SK-N-SH (cell line): ENCODE measurements at regions not wholly inside any gene's neighbourhood (a gene's known extent, or its start where the extent isn't known, plus 50 kb on each side); places are given as distances from the start of the nearest gene placed in this dataset.

Experiments used
- CTCF ChIA-PET: fragments of 300-600, 350-600 bp; formaldehyde crosslinking; extraction: SDS; loops from one replicate; lab custom pipeline; 2021; lab: Yijun Ruan, JAX
- POLR2A ChIA-PET: fragments of 350-600 bp; sonication (Branson Sonifier 250); formaldehyde crosslinking; extraction: SDS; loops from one replicate; lab custom pipeline; 2020; ENCODE audit warnings: antibody characterized with exemption, inconsistent platforms; lab: Yijun Ruan, JAX
- DNase-seq: peaks from one replicate; pipeline ENCODE4 v3.0.0; 2012
- H2AFZ ChIP-seq: fragments of 200-600 bp; sonication (generic); 2 replicates; pipeline ENCODE4 v1.8.1; 2016; ENCODE audit warnings: antibody characterized with exemption, mild to moderate bottlenecking, low read depth
- H3F3A ChIP-seq: fragments of 200-600 bp; sonication (generic); replicated peaks from 2 replicates; pipeline ENCODE3; 2016; ENCODE audit warnings: antibody characterized with exemption, mild to moderate bottlenecking; ENCODE audit not compliant: insufficient read depth
- H3K27ac ChIP-seq, 2 experiments: fragments of 200-500 bp in 1 of 2; fragments of 200-600 bp in 1 of 2; sonication (Bioruptor generic) in 1 of 2; sonication (generic), shearing (Covaris generic) in 1 of 2; 2 replicates each; pipeline versions ENCODE4 v1.5.1 to v1.6.1; 2014 to 2016; ENCODE audit warnings: low read depth in 2 of 2, inconsistent platforms in 1 of 2, low read length in 1 of 2, mild to moderate bottlenecking in 1 of 2, mixed read lengths in 1 of 2
- H3K27me3 ChIP-seq: fragments of 200-600 bp; sonication (generic), shearing (Covaris generic); 2 replicates; pipeline ENCODE4 v1.6.1; 2016; ENCODE audit warnings: mixed run types; ENCODE audit not compliant: insufficient read depth
- H3K36me3 ChIP-seq, 2 experiments: fragments of 200-500 bp in 1 of 2; fragments of 200-600 bp in 1 of 2; sonication (Bioruptor generic) in 1 of 2; sonication (generic) in 1 of 2; replicated peaks in 1 of 2; 2 replicates each; pipeline versions ENCODE3 to v1.5.1; 2014 to 2016; ENCODE audit warnings: low read length in 1 of 2, mild to moderate bottlenecking in 1 of 2; ENCODE audit not compliant: insufficient read depth in 2 of 2, control insufficient read depth in 1 of 2
- H3K4me1 ChIP-seq, 2 experiments: fragments of 200-500 bp in 1 of 2; fragments of 200-600 bp in 1 of 2; sonication (Bioruptor generic) in 1 of 2; sonication (generic), shearing (Covaris generic) in 1 of 2; 2 replicates each; pipeline versions ENCODE4 v1.5.1 to v1.6.1; 2014 to 2016; ENCODE audit warnings: low read depth in 1 of 2, low read length in 1 of 2, mixed run types in 1 of 2; ENCODE audit not compliant: insufficient read depth in 2 of 2, control insufficient read depth in 1 of 2
- H3K4me2 ChIP-seq: fragments of 200-600 bp; sonication (generic), shearing (Covaris generic); 2 replicates; pipeline ENCODE4 v1.6.1; 2017; ENCODE audit warnings: mixed run types
- H3K4me3 ChIP-seq, 2 experiments: fragments of 200-500 bp in 1 of 2; fragments of 200-600 bp in 1 of 2; sonication (Bioruptor generic) in 1 of 2; sonication (generic), shearing (Covaris generic) in 1 of 2; 2 replicates each; pipeline versions ENCODE4 v1.5.1 to v1.8.1; 2014 to 2016; ENCODE audit warnings: low read depth in 2 of 2, inconsistent platforms in 1 of 2, low read length in 1 of 2, mild to moderate bottlenecking in 1 of 2, mixed read lengths in 1 of 2, moderate library complexity in 1 of 2
- H3K79me2 ChIP-seq: fragments of 200-600 bp; sonication (generic); 2 replicates; pipeline ENCODE4 v1.8.1; 2017; ENCODE audit warnings: mild to moderate bottlenecking; ENCODE audit not compliant: insufficient read depth
- H3K9ac ChIP-seq: fragments of 200-600 bp; sonication (generic); 2 replicates; pipeline ENCODE4 v1.6.1; 2017; ENCODE audit warnings: mixed run types
- H3K9me2 ChIP-seq: fragments of 200-600 bp; sonication (generic); 2 replicates; pipeline ENCODE4 v1.6.1; 2017; ENCODE audit warnings: mixed run types
- H3K9me3 ChIP-seq: fragments of 200-600 bp; sonication (generic); 2 replicates; pipeline ENCODE4 v1.6.1; 2017; ENCODE audit warnings: mixed run types, mild to moderate bottlenecking, moderate library complexity
- H4K20me1 ChIP-seq: fragments of 200-600 bp; sonication (generic); 2 replicates; pipeline ENCODE4 v1.6.1; 2017; ENCODE audit warnings: mild to moderate bottlenecking, mixed run types; ENCODE audit not compliant: insufficient read depth
- CHD2 ChIP-seq: fragments of 150-350 bp; IDR thresholded peaks from 2 replicates; pipeline ENCODE4 v1.6.1; 2018; ENCODE audit warnings: low read length; ENCODE audit not compliant: partially characterized antibody
- ELF1 ChIP-seq: IDR thresholded peaks from 2 replicates; pipeline ENCODE4 v1.4.0; 2012
- EP300 ChIP-seq, 2 experiments: IDR thresholded peaks; 2 replicates each; pipeline versions ENCODE4 v1.4.0 to v1.6.1; 2012; ENCODE audit warnings: borderline replicate concordance in 1 of 2, low read depth in 1 of 2, low read length in 1 of 2
- FOSL2 ChIP-seq: IDR thresholded peaks from 2 replicates; pipeline ENCODE4 v1.4.0; 2012; ENCODE audit warnings: low read depth, mild to moderate bottlenecking, moderate library complexity, borderline replicate concordance
- FOXJ3 ChIP-seq: sonication (generic); formaldehyde crosslinking; IDR thresholded peaks from 2 replicates; pipeline ENCODE4 v1.5.1; 2020; ENCODE audit warnings: mild to moderate bottlenecking, missing genetic modification reagents
- FOXM1 ChIP-seq: IDR thresholded peaks from 2 replicates; pipeline ENCODE4 v1.4.0; 2012; ENCODE audit warnings: low read depth, mild to moderate bottlenecking
- GABPA ChIP-seq: IDR thresholded peaks from 2 replicates; pipeline ENCODE4 v1.4.0; 2012; ENCODE audit warnings: low read depth, mild to moderate bottlenecking
- MXI1 ChIP-seq: IDR thresholded peaks from 2 replicates; pipeline ENCODE4 v1.6.1; 2012; ENCODE audit warnings: mild to moderate bottlenecking, low read depth, low read length, improper control_type of control experiment
- NRF1 ChIP-seq: IDR thresholded peaks from 2 replicates; pipeline ENCODE4 v1.6.1; 2012; ENCODE audit warnings: low read depth, mild to moderate bottlenecking, low read length
- POLR2AphosphoS5 ChIP-seq: IDR thresholded peaks from 2 replicates; pipeline ENCODE4 v1.6.1; 2012; ENCODE audit warnings: low read depth, low read length
- RAD21 ChIP-seq: IDR thresholded peaks from 2 replicates; pipeline ENCODE4 v1.6.1; 2012; ENCODE audit warnings: mild to moderate bottlenecking, low read length
- RFX5 ChIP-seq: IDR thresholded peaks from 2 replicates; pipeline ENCODE4 v1.6.1; 2012; ENCODE audit warnings: mild to moderate bottlenecking, improper control_type of control experiment, low read length
- SIN3A ChIP-seq: IDR thresholded peaks from 2 replicates; pipeline ENCODE4 v1.6.1; 2012; ENCODE audit warnings: low read depth, mild to moderate bottlenecking, low read length, moderate library complexity, borderline replicate concordance
- SMC3 ChIP-seq: IDR thresholded peaks from 2 replicates; pipeline ENCODE4 v1.6.1; 2012; ENCODE audit warnings: low read depth, low read length, improper control_type of control experiment
- TEAD4 ChIP-seq: IDR thresholded peaks from 2 replicates; pipeline ENCODE4 v1.4.0; 2012; ENCODE audit warnings: mild to moderate bottlenecking, borderline replicate concordance; ENCODE audit not compliant: insufficient read depth
- USF1 ChIP-seq: IDR thresholded peaks from 2 replicates; pipeline ENCODE4 v1.4.0; 2012; ENCODE audit warnings: low read depth, borderline replicate concordance
- YY1 ChIP-seq: IDR thresholded peaks from 2 replicates; pipeline ENCODE4 v1.4.0; 2012; ENCODE audit warnings: low read depth, mild to moderate bottlenecking
- ZBTB33 ChIP-seq: IDR thresholded peaks from 2 replicates; pipeline ENCODE4 v1.4.0; 2012; ENCODE audit warnings: low read depth, borderline replicate concordance
- WGBS: methylation state at CpG from one replicate; pipeline ENCODE4 v1.1.6; 2017; ENCODE audit warnings: low lambda C conversion rate; 5-methylcytosine and 5-hydroxymethylcytosine counted together
- TF ChIP-seq, protein P1 (sequence below): fragments of 150-350 bp; IDR thresholded peaks from 2 replicates; pipeline ENCODE4 v1.6.1; 2016; ENCODE audit warnings: mild to moderate bottlenecking, low read depth, low read length

GRCh38 chr15:35929740-35930444 lies 383.9 kb upstream of the DPH6 start:
- no peak for TF ChIP-seq POLR2AphosphoS5
- no peak for TF ChIP-seq TEAD4
- TF ChIP-seq RFX5: no peak
- no peak for TF ChIP-seq EP300 (IDR thresholded peaks at IDR 0.05; ENCODE audit: borderline replicate concordance in 1 of 2, low read depth in 1 of 2, low read length in 1 of 2)
- no peak for TF ChIP-seq SMC3
- TF ChIP-seq USF1: no peak
- TF ChIP-seq NRF1: no peak
- TF ChIP-seq FOSL2: no peak
- TF ChIP-seq, protein P1, sequence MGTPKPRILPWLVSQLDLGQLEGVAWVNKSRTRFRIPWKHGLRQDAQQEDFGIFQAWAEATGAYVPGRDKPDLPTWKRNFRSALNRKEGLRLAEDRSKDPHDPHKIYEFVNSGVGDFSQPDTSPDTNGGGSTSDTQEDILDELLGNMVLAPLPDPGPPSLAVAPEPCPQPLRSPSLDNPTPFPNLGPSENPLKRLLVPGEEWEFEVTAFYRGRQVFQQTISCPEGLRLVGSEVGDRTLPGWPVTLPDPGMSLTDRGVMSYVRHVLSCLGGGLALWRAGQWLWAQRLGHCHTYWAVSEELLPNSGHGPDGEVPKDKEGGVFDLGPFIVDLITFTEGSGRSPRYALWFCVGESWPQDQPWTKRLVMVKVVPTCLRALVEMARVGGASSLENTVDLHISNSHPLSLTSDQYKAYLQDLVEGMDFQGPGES: no peak
- TF ChIP-seq YY1: no peak
- TF ChIP-seq CHD2: no peak
- TF ChIP-seq GABPA: no peak
- TF ChIP-seq FOXM1: no peak
- TF ChIP-seq MXI1: no peak
- no peak for TF ChIP-seq ELF1
- DNase-seq: no peak
- Histone ChIP-seq H3K9me2 (no peaks in the 10 kb centered on the region), H3K4me1 (peaks cover 0 to 6% of the 10 kb centered on the region in 2 experiments; a peak in 2 of 4 replicates), H4K20me1 (no peaks in the 10 kb centered on the region), H3K9me3 (no peaks in the 10 kb centered on the region), H3K79me2 (no peaks in the 10 kb centered on the region), H3K4me3 (no peak overlapping the region), H3F3A (no peaks in the 10 kb centered on the region), H3K27me3 (no peaks in the 10 kb centered on the region), H3K4me2 (no peak overlapping the region), H3K27ac (no peak overlapping the region), H3K9ac (no peak overlapping the region), H3K36me3 (no peaks in the 10 kb centered on the region), H2AFZ (no peak overlapping the region)
- WGBS: 78% methylated on average over 4 of the region's 4 CpGs
- CTCF ChIA-PET: interaction anchor here (0.5 to 1.1 kb wide), 3 partner anchors 39 to 974 kb away, joined by 3 to 4 read pairs (median 3); no protein-coding TSS in a partner anchor
- POLR2A ChIA-PET: no interaction called here

DNA sequence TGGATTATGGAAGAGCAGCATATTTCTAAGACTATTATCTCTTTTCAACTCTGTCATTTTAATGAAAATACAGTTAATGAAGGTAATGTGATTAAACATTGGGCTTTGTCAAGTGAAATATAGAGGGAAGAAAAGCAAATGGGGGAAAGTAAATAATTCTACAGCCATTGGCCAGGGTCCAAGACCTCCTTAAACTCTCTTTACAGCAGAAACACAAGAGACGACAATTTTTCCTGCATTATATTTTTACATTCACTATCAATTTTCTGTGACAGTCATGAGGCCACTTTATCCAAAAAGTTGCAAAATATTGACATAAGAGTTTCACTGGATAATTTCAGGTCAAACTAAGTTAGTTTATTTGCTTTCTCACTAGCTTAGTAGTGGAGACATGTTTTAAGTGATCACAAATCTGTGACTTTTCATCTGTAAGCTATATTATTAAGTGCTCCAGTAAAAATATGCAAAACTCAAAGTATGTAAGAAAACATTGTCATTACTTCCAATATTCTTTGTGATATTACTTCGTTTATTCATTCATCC lies 385.9 kb upstream of the DPH6 start:
- Histone ChIP-seq H4K20me1 (no peaks in the 10 kb centered on the region), H3K36me3 (no peaks in the 10 kb centered on the region), H3K27me3 (no peaks in the 10 kb centered on the region), H3K79me2 (no peaks in the 10 kb centered on the region), H3K9ac (no peak overlapping the region), H3K9me3 (no peaks in the 10 kb centered on the region), H3K4me1 (peaks cover 0 to 6% of the 10 kb centered on the region in 2 experiments; a peak in 2 of 4 replicates), H3K9me2 (no peaks in the 10 kb centered on the region), H3K4me3 (no peak overlapping the region), H2AFZ (no peak overlapping the region), H3F3A (no peaks in the 10 kb centered on the region), H3K27ac (peak overlapping the region in 1 of 2 experiments; percentile 17; a peak in 1 of 4 replicates), H3K4me2 (no peak overlapping the region)
- CTCF ChIA-PET: interaction anchor here (0.6 to 1.1 kb wide), 2 partner anchors 11 to 630 kb away, joined by 3 read pairs; no protein-coding TSS in a partner anchor
- DNase-seq: no peak
- POLR2A ChIA-PET: no interaction called here
- WGBS: 54% methylated on average over 2 of the region's 2 CpGs
- TF ChIP-seq SMC3 (no peak), CHD2 (no peak), FOXJ3 (CRISPR knock-in tag) (no peak), TEAD4 (no peak), RAD21 (no peak), ZBTB33 (no peak), SIN3A (no peak)
- TF ChIP-seq, protein P1: no peak
